H7 (cell line): ENCODE measurements at regions not wholly inside any gene's neighbourhood (a gene's known extent, or its start where the extent isn't known, plus 50 kb on each side); places are given as distances from the start of the nearest gene placed in this dataset.

Source experiments
- DNase-seq: peaks from one replicate; pipeline ENCODE4 v3.0.0; 2012
- H3K27me3 ChIP-seq: 2 replicates; pipeline ENCODE4 v1.6.0; 2011; ENCODE audit warnings: mild to moderate bottlenecking, low read length; ENCODE audit not compliant: control insufficient read depth, insufficient read depth
- H3K36me3 ChIP-seq: replicated peaks from 2 replicates; pipeline ENCODE4 v1.5.1; 2011; ENCODE audit warnings: low read length; ENCODE audit not compliant: control insufficient read depth, insufficient read depth
- H3K4me3 ChIP-seq: 2 replicates; pipeline ENCODE4 v1.5.1; 2011; ENCODE audit warnings: low read depth, mild to moderate bottlenecking, control low read depth, low read length, moderate library complexity; ENCODE audit not compliant: insufficient read depth

GRCh38 chrX:69386681-69387080 is 117.4 kb upstream of the NALF2 start:
- H3K27me3 ChIP-seq: peaks cover 1% of the 10 kb centered on the region; the same call in 1 of the 2 replicates
- no peak for DNase-seq
- H3K4me3 ChIP-seq: no peak overlapping the region
- H3K36me3 ChIP-seq: no peaks in the 10 kb centered on the region

GRCh38 chrX:69379412-69379811 is 124.7 kb upstream of the NALF2 start:
- no peak for DNase-seq
- H3K4me3 ChIP-seq: no peak overlapping the region
- no peaks in the 10 kb centered on the region for H3K36me3 ChIP-seq
- H3K27me3 ChIP-seq: no peaks in the 10 kb centered on the region

DNA sequence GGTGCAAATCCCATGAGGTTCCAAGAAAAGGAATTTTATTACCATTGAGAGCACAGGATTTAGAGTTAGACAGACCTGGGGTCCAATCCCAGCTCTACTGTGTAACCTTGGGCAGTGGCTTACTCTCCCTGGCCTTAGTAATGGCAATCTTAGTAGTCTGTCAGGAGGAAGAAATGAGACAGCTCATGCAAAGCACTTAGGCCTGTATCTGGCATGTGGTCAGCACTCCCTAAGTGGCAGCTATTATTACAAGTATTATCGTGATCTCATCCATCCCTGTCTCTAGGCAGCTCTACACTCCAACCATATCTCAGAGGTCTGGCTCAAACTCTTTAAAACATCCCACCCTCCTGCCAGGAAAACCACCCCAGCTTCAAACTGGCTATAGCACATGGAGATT is 129.6 kb upstream of the NALF2 start:
- DNase-seq: no peak
- Histone ChIP-seq H3K36me3 (no peaks in the 10 kb centered on the region), H3K4me3 (no peak overlapping the region), H3K27me3 (no peaks in the 10 kb centered on the region)

GRCh38 chrX:69372435-69372834 is 131.7 kb upstream of the NALF2 start:
- no peak for DNase-seq
- Histone ChIP-seq H3K4me3 (no peak overlapping the region), H3K27me3 (no peaks in the 10 kb centered on the region), H3K36me3 (no peaks in the 10 kb centered on the region)

DNA sequence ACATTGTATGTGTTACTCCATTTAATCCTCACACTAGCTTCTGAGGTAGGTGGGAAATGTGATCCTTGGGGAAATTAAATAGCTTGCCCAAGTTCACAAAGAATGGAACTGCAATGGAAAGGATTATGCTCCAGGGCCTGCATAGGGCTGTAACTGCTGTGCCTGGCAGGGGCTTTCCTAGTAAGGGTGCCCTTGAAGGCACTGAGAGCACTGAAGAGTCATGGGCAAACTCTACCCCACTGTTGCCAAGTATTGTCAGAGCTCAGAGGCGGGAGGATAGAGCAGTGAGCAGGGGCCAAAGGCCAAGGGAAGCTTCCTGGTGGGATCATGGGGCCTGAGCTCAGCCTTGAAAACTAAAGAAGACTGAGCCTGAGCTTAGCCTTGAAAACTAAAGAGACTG is 133.0 kb upstream of the NALF2 start:
- Histone ChIP-seq H3K36me3 (no peaks in the 10 kb centered on the region), H3K27me3 (no peaks in the 10 kb centered on the region), H3K4me3 (no peak overlapping the region)
- DNase-seq: no peak

DNA sequence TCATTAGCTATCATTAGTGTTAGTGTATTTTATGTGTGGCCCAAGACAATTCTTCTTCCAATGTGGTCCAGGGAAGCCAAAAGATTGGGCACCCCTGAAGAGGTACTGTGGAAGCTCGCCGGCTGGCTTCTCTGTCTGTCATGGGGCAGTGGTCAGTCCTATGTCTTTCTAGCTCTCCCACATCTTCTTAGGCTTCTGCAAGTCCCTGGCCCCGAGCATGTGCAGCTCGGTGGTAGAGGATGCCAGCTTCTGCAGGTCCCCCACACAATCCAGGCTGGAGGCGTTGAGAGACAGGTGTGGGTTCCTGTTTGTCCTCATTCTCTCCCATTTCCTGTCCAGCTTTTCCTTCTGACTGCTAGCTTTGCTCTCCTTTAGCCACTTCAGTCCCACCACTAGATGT is 134.1 kb upstream of the NALF2 start:
- H3K36me3 ChIP-seq: no peaks in the 10 kb centered on the region
- no peak for DNase-seq
- H3K27me3 ChIP-seq: no peaks in the 10 kb centered on the region
- no peak overlapping the region for H3K4me3 ChIP-seq

- no peaks in the 10 kb centered on the region; the same call in 1 of the 2 replicates for H3K27me3 ChIP-seq
- no peaks in the 10 kb centered on the region for H3K36me3 ChIP-seq
- H3K4me3 ChIP-seq: no peak overlapping the region
- DNase-seq: no peak
Measured at GRCh38 chrX:69366183-69366582, 137.9 kb upstream of the NALF2 start.

DNA sequence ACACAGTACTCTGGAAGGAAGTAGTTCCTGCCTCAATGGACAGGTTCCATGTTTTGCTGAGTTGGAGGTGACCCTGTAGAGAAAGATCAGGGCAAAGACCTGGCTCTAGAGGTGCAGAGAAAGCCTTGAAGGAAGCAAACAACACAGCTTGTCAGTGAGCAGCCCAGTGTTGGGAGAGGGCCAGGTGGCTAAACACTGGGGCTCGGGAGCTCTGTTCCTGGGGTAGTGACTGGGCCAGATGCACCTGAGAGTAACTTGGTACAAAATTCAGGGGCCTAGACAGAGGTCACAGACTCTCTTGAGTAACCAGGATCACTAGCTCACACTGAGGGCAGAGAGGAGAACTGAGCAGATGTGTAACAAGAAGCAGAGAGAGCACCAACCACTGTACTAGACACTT is 138.4 kb upstream of the NALF2 start:
- no peak for DNase-seq
- no peak overlapping the region for H3K4me3 ChIP-seq
- H3K36me3 ChIP-seq: no peaks in the 10 kb centered on the region
- no peaks in the 10 kb centered on the region; the same call in 1 of the 2 replicates for H3K27me3 ChIP-seq

GRCh38 chrX:69365349-69365748 is 138.8 kb upstream of the NALF2 start:
- DNase-seq: no peak
- H3K36me3 ChIP-seq: no peaks in the 10 kb centered on the region
- no peak overlapping the region for H3K4me3 ChIP-seq
- no peaks in the 10 kb centered on the region; the same call in 1 of the 2 replicates for H3K27me3 ChIP-seq

DNA sequence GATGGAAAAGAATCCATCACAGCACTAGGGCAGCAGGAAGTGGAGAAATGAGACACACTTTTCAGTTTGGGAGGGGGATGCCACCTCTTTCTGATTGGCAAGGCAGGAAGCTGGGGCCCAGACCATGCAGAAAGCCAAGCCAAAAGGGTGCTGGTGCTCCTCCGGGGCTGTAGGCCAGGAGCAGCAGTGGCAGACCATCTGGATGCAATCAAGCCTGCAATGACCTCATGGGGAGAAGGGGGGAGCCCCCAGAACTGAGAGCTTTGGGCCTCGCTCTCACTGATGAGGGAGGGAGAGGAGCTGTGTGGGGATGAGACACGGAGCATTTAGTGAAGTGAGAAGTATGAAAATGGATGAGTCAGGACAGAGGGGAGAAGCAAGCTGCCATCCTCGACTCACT is 141.3 kb upstream of the NALF2 start:
- Histone ChIP-seq H3K4me3 (no peak overlapping the region), H3K27me3 (no peaks in the 10 kb centered on the region; the same call in 1 of the 2 replicates), H3K36me3 (no peaks in the 10 kb centered on the region)
- no peak for DNase-seq

- no peak overlapping the region for H3K4me3 ChIP-seq
- H3K27me3 ChIP-seq: no peaks in the 10 kb centered on the region; the same call in 1 of the 2 replicates
- DNase-seq: no peak
- no peaks in the 10 kb centered on the region for H3K36me3 ChIP-seq
Measured at GRCh38 chrX:69362354-69362753, 141.8 kb upstream of the NALF2 start.

DNA sequence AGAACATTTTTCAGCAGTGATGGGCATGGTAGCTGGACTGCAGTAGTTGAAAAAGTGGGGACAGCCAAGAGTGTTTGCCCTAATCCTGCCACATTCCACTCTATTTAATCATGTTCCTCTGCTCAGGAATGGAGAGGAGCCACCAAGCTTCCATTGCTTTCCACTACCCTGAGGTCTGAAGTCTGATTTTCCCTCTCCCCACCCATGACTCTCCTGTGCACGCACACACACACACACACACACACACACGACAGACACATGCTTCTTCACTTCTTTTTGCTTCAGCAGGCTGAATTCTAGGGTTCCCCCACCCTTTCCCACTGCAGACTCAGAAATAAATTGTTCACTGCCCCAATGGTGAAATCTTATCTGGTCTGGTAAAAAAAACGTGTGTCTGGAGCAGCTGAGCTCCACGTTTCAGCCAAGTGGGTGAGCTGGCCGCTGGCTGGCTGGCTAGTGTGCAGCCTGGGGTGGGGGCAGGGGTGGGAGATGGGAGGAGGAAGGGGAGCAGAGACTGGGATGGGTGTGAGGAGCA is 142.7 kb upstream of the NALF2 start:
- Histone ChIP-seq H3K4me3 (no peak overlapping the region), H3K27me3 (no peaks in the 10 kb centered on the region; the same call in 1 of the 2 replicates), H3K36me3 (no peaks in the 10 kb centered on the region)
- no peak for DNase-seq

DNA sequence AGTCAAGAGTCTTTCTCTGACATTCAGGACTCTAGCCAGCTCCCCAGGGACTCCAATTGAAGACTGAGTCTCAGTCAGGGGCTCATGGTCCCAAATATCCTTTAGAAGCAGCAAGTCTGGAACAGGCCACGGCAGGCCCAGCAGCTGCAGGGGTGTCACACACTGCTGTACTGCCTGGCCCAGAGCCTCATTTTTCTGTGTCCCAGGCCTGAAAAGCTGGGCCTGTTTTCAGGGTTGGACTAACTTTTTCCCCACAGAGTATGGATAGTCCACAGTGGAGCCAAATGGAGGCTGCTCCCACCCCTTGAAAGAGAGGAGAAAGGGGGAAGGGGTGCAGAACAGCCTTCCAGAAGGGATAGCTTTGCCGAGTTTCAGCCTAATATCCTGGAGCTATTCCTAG is 146.8 kb upstream of the NALF2 start:
- no peaks in the 10 kb centered on the region for H3K36me3 ChIP-seq
- DNase-seq: no peak
- no peak overlapping the region for H3K4me3 ChIP-seq
- no peaks in the 10 kb centered on the region for H3K27me3 ChIP-seq

- no peak overlapping the region for H3K4me3 ChIP-seq
- H3K36me3 ChIP-seq: no peaks in the 10 kb centered on the region
- H3K27me3 ChIP-seq: no peaks in the 10 kb centered on the region
- peak; percentile 16 for DNase-seq
Measured at GRCh38 chrX:69324851-69325250, 159.6 kb upstream of the PJA1 start.

GRCh38 chrX:69323786-69324720 is 158.8 kb upstream of the PJA1 start:
- Histone ChIP-seq H3K4me3 (no peak overlapping the region), H3K27me3 (no peaks in the 10 kb centered on the region), H3K36me3 (no peaks in the 10 kb centered on the region)
- peak; percentile 10 for DNase-seq
